ENCODE measurements at regions not wholly inside any gene's neighbourhood (a gene's known extent, or its start where the extent isn't known, plus 50 kb on each side); places are given as distances from the start of the nearest gene placed in this dataset.

DNA sequence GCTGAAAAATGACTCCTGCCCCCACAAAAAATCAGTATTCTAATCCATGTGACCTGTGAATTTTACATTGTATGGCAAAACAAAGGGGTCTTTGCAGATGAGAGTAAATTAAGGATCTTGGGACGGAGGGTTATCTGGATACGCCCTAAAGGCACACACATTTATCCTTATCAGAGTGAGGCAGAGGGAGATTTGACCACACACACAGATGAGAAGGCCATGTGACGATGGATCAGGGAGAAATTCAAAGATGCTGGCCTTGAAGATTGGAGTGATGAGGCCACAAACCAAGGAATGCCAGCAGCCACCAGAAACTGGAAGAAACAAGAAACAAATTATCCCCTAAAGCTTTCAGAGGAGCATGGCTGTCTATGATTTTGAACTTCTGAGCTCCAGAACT lies 288.5 kb downstream of the XXYLT1 start:
- peaks cover 12% of the 10 kb centered on the region for H3K4me1 ChIP-seq (ENCODE audit: insufficient read depth, low read length, poor library complexity, severe bottlenecking)
- ChIA-PET POLR2A (ENCODE audit: low non-redundant PET) (no interaction called here), CTCF (no interaction called here)
- no TSS peak for BruUV-seq (replicated peaks)
- H3K4me3 ChIP-seq (ENCODE audit: low read depth, low read length, poor library complexity, severe bottlenecking), result no peak overlapping the region
- no peak for TF ChIP-seq EZH2 (IDR thresholded peaks at IDR 0.05; ENCODE audit: borderline replicate concordance, low read depth, low read length, poor library complexity, severe bottlenecking)
- TF ChIP-seq, protein P1, sequence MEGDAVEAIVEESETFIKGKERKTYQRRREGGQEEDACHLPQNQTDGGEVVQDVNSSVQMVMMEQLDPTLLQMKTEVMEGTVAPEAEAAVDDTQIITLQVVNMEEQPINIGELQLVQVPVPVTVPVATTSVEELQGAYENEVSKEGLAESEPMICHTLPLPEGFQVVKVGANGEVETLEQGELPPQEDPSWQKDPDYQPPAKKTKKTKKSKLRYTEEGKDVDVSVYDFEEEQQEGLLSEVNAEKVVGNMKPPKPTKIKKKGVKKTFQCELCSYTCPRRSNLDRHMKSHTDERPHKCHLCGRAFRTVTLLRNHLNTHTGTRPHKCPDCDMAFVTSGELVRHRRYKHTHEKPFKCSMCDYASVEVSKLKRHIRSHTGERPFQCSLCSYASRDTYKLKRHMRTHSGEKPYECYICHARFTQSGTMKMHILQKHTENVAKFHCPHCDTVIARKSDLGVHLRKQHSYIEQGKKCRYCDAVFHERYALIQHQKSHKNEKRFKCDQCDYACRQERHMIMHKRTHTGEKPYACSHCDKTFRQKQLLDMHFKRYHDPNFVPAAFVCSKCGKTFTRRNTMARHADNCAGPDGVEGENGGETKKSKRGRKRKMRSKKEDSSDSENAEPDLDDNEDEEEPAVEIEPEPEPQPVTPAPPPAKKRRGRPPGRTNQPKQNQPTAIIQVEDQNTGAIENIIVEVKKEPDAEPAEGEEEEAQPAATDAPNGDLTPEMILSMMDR (conservative IDR thresholded peaks at IDR 0.05; ENCODE audit: low read depth, low read length), result no peak
- no peak for DNase-seq (ENCODE audit: low spot score)
- H3K27ac ChIP-seq (ENCODE audit: low read depth, low read length, poor library complexity, severe bottlenecking), result no peak overlapping the region
- H3K36me3 ChIP-seq (ENCODE audit: insufficient read depth, low read length, poor library complexity, severe bottlenecking), result no peaks in the 10 kb centered on the region
- H3K9me3 ChIP-seq (ENCODE audit: low read depth, low read length, poor library complexity, severe bottlenecking), result peaks cover 5% of the 10 kb centered on the region
- intact Hi-C loops (cut with micrococcal nuclease; ENCODE audit: unreplicated experiment), result no loop called here
- H3K27me3 ChIP-seq (replicated peaks; ENCODE audit: insufficient read depth, low read depth, low read length, poor library complexity), result no peaks in the 10 kb centered on the region

DNA sequence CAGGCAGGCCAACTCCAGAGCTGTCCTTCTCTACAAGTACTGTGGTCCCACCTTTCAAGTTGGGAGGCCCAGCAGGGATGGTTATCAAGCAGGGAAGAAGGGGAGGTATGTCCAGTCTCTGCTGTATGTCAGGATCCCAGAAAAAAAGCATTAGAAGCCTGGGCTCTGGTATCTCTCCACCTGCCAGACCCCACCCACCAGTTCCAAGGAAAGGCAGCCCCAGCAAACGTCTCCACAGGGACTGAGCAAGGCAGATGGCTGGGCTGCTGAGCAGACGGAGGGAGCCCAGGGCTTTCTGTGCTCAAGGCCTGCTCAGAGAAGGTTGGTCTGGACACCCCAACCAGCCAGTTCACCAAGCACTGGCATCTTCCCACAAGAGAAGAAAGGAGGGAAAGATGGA lies 287.8 kb downstream of the XXYLT1 start:
- Histone ChIP-seq H3K27ac (ENCODE audit: low read depth, low read length, poor library complexity, severe bottlenecking) (no peak overlapping the region), H3K4me1 (ENCODE audit: insufficient read depth, low read length, poor library complexity, severe bottlenecking) (peaks cover 19% of the 10 kb centered on the region), H3K9me3 (ENCODE audit: low read depth, low read length, poor library complexity, severe bottlenecking) (peaks cover 5% of the 10 kb centered on the region), H3K4me3 (ENCODE audit: low read depth, low read length, poor library complexity, severe bottlenecking) (no peak overlapping the region), H3K27me3 (replicated peaks; ENCODE audit: insufficient read depth, low read depth, low read length, poor library complexity) (no peaks in the 10 kb centered on the region), H3K36me3 (ENCODE audit: insufficient read depth, low read length, poor library complexity, severe bottlenecking) (no peaks in the 10 kb centered on the region)
- ChIA-PET POLR2A (ENCODE audit: low non-redundant PET) (no interaction called here), CTCF (no interaction called here)
- no peak for TF ChIP-seq EZH2 (IDR thresholded peaks at IDR 0.05; ENCODE audit: borderline replicate concordance, low read depth, low read length, poor library complexity, severe bottlenecking)
- TF ChIP-seq, protein P1 (conservative IDR thresholded peaks at IDR 0.05; ENCODE audit: low read depth, low read length), result no peak
- DNase-seq (ENCODE audit: low spot score), result no peak
- intact Hi-C loops (cut with micrococcal nuclease; ENCODE audit: unreplicated experiment), result no loop called here
- BruUV-seq (replicated peaks), result no TSS peak

DNA sequence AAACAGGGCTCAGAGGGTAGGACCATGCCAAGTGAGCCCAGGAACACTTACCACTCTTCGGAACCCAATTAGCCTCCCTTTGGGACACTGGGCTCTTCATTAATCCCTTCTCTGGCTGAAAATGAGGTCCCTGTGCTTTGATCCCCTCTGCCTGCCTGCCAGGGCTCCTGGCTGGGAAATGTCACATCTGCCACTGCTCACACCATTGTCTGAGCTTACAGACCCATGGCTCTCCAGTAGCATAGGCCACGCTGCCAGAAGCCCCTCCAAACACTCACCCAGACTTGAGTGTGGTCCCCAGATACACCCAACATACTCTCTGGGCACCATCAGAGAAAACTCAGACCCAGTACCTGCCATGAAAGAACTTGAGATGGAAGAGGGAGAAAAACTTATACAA lies 287.3 kb downstream of the XXYLT1 start:
- peaks cover 5% of the 10 kb centered on the region for H3K9me3 ChIP-seq (ENCODE audit: low read depth, low read length, poor library complexity, severe bottlenecking)
- ChIA-PET POLR2A (ENCODE audit: low non-redundant PET) (no interaction called here), CTCF (no interaction called here)
- DNase-seq (ENCODE audit: low spot score), result no peak
- no TSS peak for BruUV-seq (replicated peaks)
- H3K4me3 ChIP-seq (ENCODE audit: low read depth, low read length, poor library complexity, severe bottlenecking), result no peak overlapping the region
- H3K27ac ChIP-seq (ENCODE audit: low read depth, low read length, poor library complexity, severe bottlenecking), result no peak overlapping the region
- no peaks in the 10 kb centered on the region for H3K36me3 ChIP-seq (ENCODE audit: insufficient read depth, low read length, poor library complexity, severe bottlenecking)
- H3K4me1 ChIP-seq (ENCODE audit: insufficient read depth, low read length, poor library complexity, severe bottlenecking), result peaks cover 20% of the 10 kb centered on the region
- TF ChIP-seq, protein P1 (conservative IDR thresholded peaks at IDR 0.05; ENCODE audit: low read depth, low read length), result no peak
- TF ChIP-seq EZH2 (IDR thresholded peaks at IDR 0.05; ENCODE audit: borderline replicate concordance, low read depth, low read length, poor library complexity, severe bottlenecking), result no peak
- intact Hi-C loops (cut with micrococcal nuclease; ENCODE audit: unreplicated experiment), result no loop called here
- H3K27me3 ChIP-seq (replicated peaks; ENCODE audit: insufficient read depth, low read depth, low read length, poor library complexity), result no peaks in the 10 kb centered on the region
